Astrocyte of the spinal cord (primary cell): ENCODE measurements at regions not wholly inside any gene's neighbourhood (a gene's known extent, or its start where the extent isn't known, plus 50 kb on each side); places are given as distances from the start of the nearest gene placed in this dataset.
"Not testable (repeated sequence)": the region's sequence is repeated elsewhere in the genome, so short reads cannot be mapped to it uniquely, and the experiment has no call there.

Source experiments
- DNase-seq: peaks from one replicate; pipeline ENCODE4 v3.0.0; 2011; ENCODE audit warnings: low read depth, low spot score
- H3K4me3 ChIP-seq: 2 replicates; pipeline ENCODE4 v1.5.1; 2011; ENCODE audit warnings: low read depth, mild to moderate bottlenecking, low read length, moderate library complexity
- CTCF ChIP-seq: IDR thresholded peaks from 2 replicates; pipeline ENCODE4 v1.5.1; 2012; ENCODE audit warnings: low read depth, mild to moderate bottlenecking, low read length, inconsistent platforms
- in situ Hi-C: cut with HindIII; loops from 2 replicates; pipeline ENCODE4 v1.10.0; 2017; ENCODE audit warnings: low sequenced_read_pairs

- no peak for DNase-seq
- in situ Hi-C loops: no loop called here
- no peak overlapping the region for H3K4me3 ChIP-seq
- no peak for TF ChIP-seq CTCF
These were observed 117.1 kb downstream of the ZNF281 start for GRCh38 chr1:200292699-200293098.

- no peak for TF ChIP-seq CTCF
- no peak overlapping the region for H3K4me3 ChIP-seq
- no peak for DNase-seq
- in situ Hi-C loops: no loop called here
These were observed 118.7 kb downstream of the ZNF281 start for GRCh38 chr1:200291106-200291505.

GRCh38 chr1:200290010-200290685, 119.7 kb downstream of the ZNF281 start:
- no peak overlapping the region for H3K4me3 ChIP-seq
- in situ Hi-C loops: no loop called here
- DNase-seq: no peak
- TF ChIP-seq CTCF: no peak

- H3K4me3 ChIP-seq: no peak overlapping the region
- DNase-seq: no peak
- in situ Hi-C loops: no loop called here
- no peak for TF ChIP-seq CTCF
These were observed 121.6 kb downstream of the ZNF281 start for GRCh38 chr1:200288226-200288625.

GRCh38 chr1:200284236-200284635, 125.6 kb downstream of the ZNF281 start:
- in situ Hi-C loops, DNase-seq, H3K4me3 ChIP-seq: not testable (repeated sequence)

- in situ Hi-C loops: no loop called here
- no peak for TF ChIP-seq CTCF
- H3K4me3 ChIP-seq: no peak overlapping the region
- no peak for DNase-seq
These were observed 127.2 kb downstream of the ZNF281 start for GRCh38 chr1:200282497-200283122.

GRCh38 chr1:200281201-200281835, 128.5 kb downstream of the ZNF281 start:
- DNase-seq: no peak
- TF ChIP-seq CTCF: no peak
- in situ Hi-C loops: no loop called here
- no peak overlapping the region for H3K4me3 ChIP-seq
